Loucy (cell line): ENCODE measurements at regions not wholly inside any gene's neighbourhood (a gene's known extent, or its start where the extent isn't known, plus 50 kb on each side); places are given as distances from the start of the nearest gene placed in this dataset.

Source experiments
- H2AFZ ChIP-seq: fragments of 200-600 bp; sonication (generic); 2 replicates; pipeline ENCODE4 v1.6.0; 2016; ENCODE audit warnings: antibody characterized with exemption, mild to moderate bottlenecking, low read length, moderate library complexity
- H3F3A ChIP-seq: fragments of 200-600 bp; 2 replicates; pipeline ENCODE4 v1.6.0; 2016; ENCODE audit warnings: antibody characterized with exemption, low read depth, mild to moderate bottlenecking
- H3K27me3 ChIP-seq: fragments of 200-600 bp; sonication (generic); 2 replicates; pipeline ENCODE4 v1.6.1; 2014; ENCODE audit warnings: low read length, mild to moderate bottlenecking; ENCODE audit not compliant: insufficient read depth, poor library complexity, severe bottlenecking
- H3K36me3 ChIP-seq: fragments of 200-600 bp; sonication (generic); 2 replicates; pipeline ENCODE4 v1.6.1; 2016; ENCODE audit warnings: low read length; ENCODE audit not compliant: insufficient read depth
- H3K4me1 ChIP-seq: fragments of 200-600 bp; sonication (generic); 2 replicates; pipeline ENCODE4 v1.5.1; 2014; ENCODE audit warnings: low read length, mild to moderate bottlenecking; ENCODE audit not compliant: insufficient read depth, poor library complexity, severe bottlenecking
- H3K4me2 ChIP-seq: fragments of 200-600 bp; sonication (generic); 2 replicates; pipeline ENCODE4 v1.6.0; 2014; ENCODE audit warnings: antibody characterized with exemption, low read length, low read depth, mild to moderate bottlenecking; ENCODE audit not compliant: poor library complexity, severe bottlenecking
- H3K4me3 ChIP-seq: fragments of 200-600 bp; sonication (generic); 2 replicates; pipeline ENCODE4 v1.5.1; 2014; ENCODE audit warnings: low read length, mild to moderate bottlenecking, mixed read lengths; ENCODE audit not compliant: poor library complexity, severe bottlenecking
- H3K79me2 ChIP-seq: fragments of 200-600 bp; sonication (generic); 2 replicates; pipeline ENCODE4 v1.6.1; 2014; ENCODE audit warnings: low read length; ENCODE audit not compliant: insufficient read depth
- H3K9ac ChIP-seq: fragments of 200-600 bp; sonication (generic); 2 replicates; pipeline ENCODE4 v1.6.0; 2014; ENCODE audit warnings: mild to moderate bottlenecking, low read depth, low read length, moderate library complexity; ENCODE audit not compliant: poor library complexity, severe bottlenecking
- H3K9me2 ChIP-seq: fragments of 200-600 bp; sonication (generic); replicated peaks from 2 replicates; pipeline ENCODE4 v1.6.1; 2016; ENCODE audit warnings: low read depth, low read length, mixed read lengths
- H3K9me3 ChIP-seq: fragments of 200-600 bp; sonication (generic); 2 replicates; pipeline ENCODE4 v1.6.1; 2014; ENCODE audit warnings: mild to moderate bottlenecking, antibody characterized with exemption, low read length, low read depth; ENCODE audit not compliant: insufficient read depth
- H4K20me1 ChIP-seq: fragments of 200-600 bp; sonication (generic); 2 replicates; pipeline ENCODE4 v1.6.0; 2014; ENCODE audit warnings: antibody characterized with exemption, low read length, mild to moderate bottlenecking; ENCODE audit not compliant: insufficient read depth, poor library complexity, severe bottlenecking
- CTCF ChIP-seq: fragments of 200-600 bp; sonication (generic); conservative IDR thresholded peaks from 2 replicates; pipeline ENCODE4 v1.5.1; 2014; ENCODE audit warnings: mild to moderate bottlenecking, antibody characterized with exemption, low read length
- EZH2phosphoT487 ChIP-seq: fragments of 200-600 bp; IDR thresholded peaks from 2 replicates; pipeline ENCODE4 v1.6.1; 2018; ENCODE audit warnings: antibody characterized with exemption, mild to moderate bottlenecking, moderate library complexity, borderline replicate concordance

GRCh38 chr7:145692237-145692950 lies 424.2 kb upstream of the CNTNAP2 start:
- TF ChIP-seq EZH2phosphoT487, result no peak
- no peak for TF ChIP-seq CTCF
- no peak overlapping the region for H3K9ac ChIP-seq
- H3K9me2 ChIP-seq, result no peaks in the 10 kb centered on the region
- no peaks in the 10 kb centered on the region for H3K79me2 ChIP-seq
- H2AFZ ChIP-seq, result no peak overlapping the region
- H3K4me1 ChIP-seq, result no peaks in the 10 kb centered on the region
- H3K36me3 ChIP-seq, result no peaks in the 10 kb centered on the region
- no peaks in the 10 kb centered on the region for H3K27me3 ChIP-seq
- H3K9me3 ChIP-seq, result no peaks in the 10 kb centered on the region
- H3F3A ChIP-seq, result no peaks in the 10 kb centered on the region
- H3K4me2 ChIP-seq, result no peak overlapping the region
- H4K20me1 ChIP-seq, result no peaks in the 10 kb centered on the region
- no peak overlapping the region for H3K4me3 ChIP-seq

- Histone ChIP-seq H3K79me2 (no peaks in the 10 kb centered on the region), H3K9ac (no peak overlapping the region), H3K36me3 (no peaks in the 10 kb centered on the region), H3K9me2 (no peaks in the 10 kb centered on the region), H4K20me1 (no peaks in the 10 kb centered on the region), H3K27me3 (no peaks in the 10 kb centered on the region), H3K4me2 (no peak overlapping the region), H3F3A (no peaks in the 10 kb centered on the region), H3K9me3 (no peaks in the 10 kb centered on the region), H2AFZ (no peak overlapping the region), H3K4me1 (no peaks in the 10 kb centered on the region), H3K4me3 (no peak overlapping the region)
- TF ChIP-seq CTCF (no peak), EZH2phosphoT487 (no peak)
Measured at GRCh38 chr7:145691377-145691914, 425.2 kb upstream of the CNTNAP2 start.

- Histone ChIP-seq H3K4me3 (no peak overlapping the region), H3K27me3 (no peaks in the 10 kb centered on the region), H3K4me1 (no peaks in the 10 kb centered on the region), H3K9ac (no peak overlapping the region), H4K20me1 (no peaks in the 10 kb centered on the region), H3K9me2 (0 out of 2 replicates have a peak, but pooled peaks cover 3% of the 10 kb centered on the region), H3K79me2 (no peaks in the 10 kb centered on the region), H3K4me2 (no peak overlapping the region), H3F3A (no peaks in the 10 kb centered on the region), H3K9me3 (peaks cover 6% of the 10 kb centered on the region; the same call in 1 of the 2 replicates), H2AFZ (no peak overlapping the region), H3K36me3 (no peaks in the 10 kb centered on the region)
- TF ChIP-seq CTCF (no peak), EZH2phosphoT487 (no peak)
Measured at GRCh38 chr7:145681646-145682045, 435.0 kb upstream of the CNTNAP2 start.
